ENCODE measurements at regions not wholly inside any gene's neighbourhood (a gene's known extent, or its start where the extent isn't known, plus 50 kb on each side); places are given as distances from the start of the nearest gene placed in this dataset.

DNA sequence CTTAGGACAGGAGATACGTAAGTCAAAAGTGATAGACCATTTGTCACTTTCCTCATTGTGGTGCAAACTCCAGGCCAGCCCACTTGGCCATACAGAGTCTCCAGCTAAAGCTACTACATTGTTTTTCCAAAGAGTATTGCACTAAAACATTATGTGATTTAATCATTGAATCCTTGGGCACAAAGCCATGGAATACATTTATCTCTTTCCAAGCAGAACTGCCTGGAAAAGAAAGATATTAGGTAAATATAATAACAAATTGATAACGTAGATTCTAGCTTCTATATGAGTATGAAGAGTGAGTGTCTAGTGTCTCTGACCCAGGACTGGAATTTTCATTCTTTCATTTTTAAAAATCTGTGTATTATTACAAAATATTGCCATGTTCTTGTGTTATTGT is 863.7 kb upstream of the SEMA6D start (continued):
- TF ChIP-seq, protein P1, sequence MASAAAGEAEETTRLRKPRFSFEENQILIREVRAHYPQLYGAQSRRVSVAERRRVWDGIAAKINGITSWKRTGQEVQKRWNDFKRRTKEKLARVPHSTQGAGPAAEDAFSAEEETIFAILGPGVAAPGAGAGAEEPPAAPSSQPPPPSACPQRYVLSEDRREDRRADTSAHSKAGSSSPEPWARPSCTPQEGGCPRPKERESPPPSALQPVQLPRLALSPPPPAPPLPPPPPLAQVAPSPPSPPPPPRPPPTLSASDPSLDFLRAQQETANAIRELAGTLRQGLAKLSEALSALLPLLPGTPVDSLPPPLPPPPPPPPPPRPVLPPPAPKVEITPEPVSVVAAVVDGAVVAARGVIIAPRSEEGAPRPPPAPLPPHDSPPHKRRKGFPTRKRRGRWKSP (CRISPR knock-in tag; IDR thresholded peaks at IDR 0.05) = no peak
- no peak for TF ChIP-seq ZSCAN29 (CRISPR knock-in tag; conservative IDR thresholded peaks at IDR 0.05)
- no peak for TF ChIP-seq TCF7 (IDR thresholded peaks at IDR 0.05; ENCODE audit: low read depth)
- no peak for TF ChIP-seq ZNF343 (CRISPR knock-in tag; IDR thresholded peaks at IDR 0.05)
- TF ChIP-seq AGO1 (IDR thresholded peaks at IDR 0.05; ENCODE audit: low read depth, low read length, poor library complexity, severe bottlenecking) = no peak
- TF ChIP-seq NCOA1 (CRISPR knock-in tag; IDR thresholded peaks at IDR 0.05) = no peak
- TF ChIP-seq, protein P2, sequence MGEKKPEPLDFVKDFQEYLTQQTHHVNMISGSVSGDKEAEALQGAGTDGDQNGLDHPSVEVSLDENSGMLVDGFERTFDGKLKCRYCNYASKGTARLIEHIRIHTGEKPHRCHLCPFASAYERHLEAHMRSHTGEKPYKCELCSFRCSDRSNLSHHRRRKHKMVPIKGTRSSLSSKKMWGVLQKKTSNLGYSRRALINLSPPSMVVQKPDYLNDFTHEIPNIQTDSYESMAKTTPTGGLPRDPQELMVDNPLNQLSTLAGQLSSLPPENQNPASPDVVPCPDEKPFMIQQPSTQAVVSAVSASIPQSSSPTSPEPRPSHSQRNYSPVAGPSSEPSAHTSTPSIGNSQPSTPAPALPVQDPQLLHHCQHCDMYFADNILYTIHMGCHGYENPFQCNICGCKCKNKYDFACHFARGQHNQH (CRISPR knock-in tag; IDR thresholded peaks at IDR 0.05) = no peak

DNA sequence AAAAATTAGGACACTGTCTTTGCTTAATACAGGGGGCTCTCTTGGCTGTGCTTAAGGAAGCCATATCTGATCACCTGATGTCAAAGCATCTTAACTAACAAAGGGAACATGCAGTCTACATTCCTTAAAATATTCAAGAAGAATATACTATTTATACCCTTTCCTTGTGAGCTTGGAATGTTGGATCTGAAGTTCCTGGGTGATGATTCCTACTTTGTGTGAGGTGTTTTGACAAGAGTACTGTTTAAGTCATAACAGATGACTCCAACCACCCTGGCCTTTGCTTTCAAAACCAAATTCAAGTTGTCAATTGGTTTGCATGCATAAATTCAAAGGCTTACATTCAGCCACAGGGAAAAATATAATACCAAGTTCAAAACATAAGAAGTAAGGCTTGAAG is 862.7 kb upstream of the SEMA6D start:
- no peak for ATAC-seq
- BruUV-seq (replicated peaks) = no TSS peak
- Histone ChIP-seq H4K20me1 (ENCODE audit: insufficient read depth, low read length) (no peaks in the 10 kb centered on the region), H3K9ac (ENCODE audit: insufficient read depth, low read depth, low read length) (no peak overlapping the region), H3K9me3 (ENCODE audit: low read length) (peaks cover 98% of the 10 kb centered on the region), H3K27me3 (ENCODE audit: control insufficient read depth in 1 of 2, insufficient read depth in 2 of 2, low read length in 2 of 2) (no peaks in the 10 kb centered on the region), H3K4me3 (replicated peaks in 1 of 3; ENCODE audit: insufficient read depth in 1 of 3, low read depth in 2 of 3, low read length in 3 of 3) (no peak overlapping the region), H2AFZ (ENCODE audit: low read length) (no peak overlapping the region), H3K27ac (ENCODE audit: extremely low read length, insufficient read depth, low read length) (no peak overlapping the region), H3K4me2 (ENCODE audit: low read depth, low read length) (no peak overlapping the region), H3K4me1 (ENCODE audit: insufficient read depth, low read length) (no peaks in the 10 kb centered on the region), H3K79me2 (ENCODE audit: insufficient read depth, low read length) (no peaks in the 10 kb centered on the region), H3K36me3 (replicated peaks in 1 of 2; ENCODE audit: control insufficient read depth in 1 of 2, insufficient read depth in 2 of 2, low read length in 2 of 2) (no peaks in the 10 kb centered on the region)
- ChIA-PET POLR2A (no interaction called here), CTCF (ENCODE audit: low intra/inter-chr PET ratio, low total read pairs) (no interaction called here)
- no peak for FAIRE-seq
- intact Hi-C loops (cut with micrococcal nuclease; ENCODE audit: unreplicated experiment) = no loop called here
- no peak for DNase-seq (ENCODE audit: low spot score)
- in situ Hi-C loops (cut with HindIII; ENCODE audit: extremely low pct_ligation_motif_present, low pct_unique_long_range_greater_than_20kb) = no loop called here
- TF ChIP-seq MYC (CRISPR knock-in tag; IDR thresholded peaks at IDR 0.05; ENCODE audit: borderline replicate concordance) (no peak), KDM1A (CRISPR knock-in tag; IDR thresholded peaks at IDR 0.05) (no peak), POLR2AphosphoS5 (IDR thresholded peaks at IDR 0.05; ENCODE audit: low read depth, low read length) (no peak), ZNF552 (CRISPR knock-in tag; IDR thresholded peaks at IDR 0.05; ENCODE audit: borderline replicate concordance) (no peak), ZNF253 (CRISPR knock-in tag; IDR thresholded peaks at IDR 0.05; ENCODE audit: borderline replicate concordance) (no peak), NRL (CRISPR knock-in tag; IDR thresholded peaks at IDR 0.05; ENCODE audit: borderline replicate concordance) (no peak), SP140L (CRISPR knock-in tag; IDR thresholded peaks at IDR 0.05; ENCODE audit: borderline replicate concordance) (no peak), MAFF (IDR thresholded peaks at IDR 0.05; ENCODE audit: low read depth, low read length) (no peak), EZH2 (conservative IDR thresholded peaks at IDR 0.05; ENCODE audit: low read depth, low read length) (no peak), CREM (IDR thresholded peaks at IDR 0.05) (no peak), CREM (CRISPR knock-in tag; IDR thresholded peaks at IDR 0.05) (no peak), CREB1 (IDR thresholded peaks at IDR 0.05) (no peak), CREB1 (CRISPR knock-in tag; IDR thresholded peaks at IDR 0.05) (no peak)
- TF ChIP-seq, protein P3, sequence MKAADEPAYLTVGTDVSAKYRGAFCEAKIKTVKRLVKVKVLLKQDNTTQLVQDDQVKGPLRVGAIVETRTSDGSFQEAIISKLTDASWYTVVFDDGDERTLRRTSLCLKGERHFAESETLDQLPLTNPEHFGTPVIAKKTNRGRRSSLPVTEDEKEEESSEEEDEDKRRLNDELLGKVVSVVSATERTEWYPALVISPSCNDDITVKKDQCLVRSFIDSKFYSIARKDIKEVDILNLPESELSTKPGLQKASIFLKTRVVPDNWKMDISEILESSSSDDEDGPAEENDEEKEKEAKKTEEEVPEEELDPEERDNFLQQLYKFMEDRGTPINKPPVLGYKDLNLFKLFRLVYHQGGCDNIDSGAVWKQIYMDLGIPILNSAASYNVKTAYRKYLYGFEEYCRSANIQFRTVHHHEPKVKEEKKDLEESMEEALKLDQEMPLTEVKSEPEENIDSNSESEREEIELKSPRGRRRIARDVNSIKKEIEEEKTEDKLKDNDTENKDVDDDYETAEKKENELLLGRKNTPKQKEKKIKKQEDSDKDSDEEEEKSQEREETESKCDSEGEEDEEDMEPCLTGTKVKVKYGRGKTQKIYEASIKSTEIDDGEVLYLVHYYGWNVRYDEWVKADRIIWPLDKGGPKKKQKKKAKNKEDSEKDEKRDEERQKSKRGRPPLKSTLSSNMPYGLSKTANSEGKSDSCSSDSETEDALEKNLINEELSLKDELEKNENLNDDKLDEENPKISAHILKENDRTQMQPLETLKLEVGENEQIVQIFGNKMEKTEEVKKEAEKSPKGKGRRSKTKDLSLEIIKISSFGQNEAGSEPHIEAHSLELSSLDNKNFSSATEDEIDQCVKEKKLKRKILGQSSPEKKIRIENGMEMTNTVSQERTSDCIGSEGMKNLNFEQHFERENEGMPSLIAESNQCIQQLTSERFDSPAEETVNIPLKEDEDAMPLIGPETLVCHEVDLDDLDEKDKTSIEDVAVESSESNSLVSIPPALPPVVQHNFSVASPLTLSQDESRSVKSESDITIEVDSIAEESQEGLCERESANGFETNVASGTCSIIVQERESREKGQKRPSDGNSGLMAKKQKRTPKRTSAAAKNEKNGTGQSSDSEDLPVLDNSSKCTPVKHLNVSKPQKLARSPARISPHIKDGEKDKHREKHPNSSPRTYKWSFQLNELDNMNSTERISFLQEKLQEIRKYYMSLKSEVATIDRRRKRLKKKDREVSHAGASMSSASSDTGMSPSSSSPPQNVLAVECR (CRISPR knock-in tag; IDR thresholded peaks at IDR 0.05; ENCODE audit: borderline replicate concordance) = no peak
